HepG2 (cell line): ENCODE measurements at regions not wholly inside any gene's neighbourhood (a gene's known extent, or its start where the extent isn't known, plus 50 kb on each side); places are given as distances from the start of the nearest gene placed in this dataset.

Experiments used
- ATAC-seq: fragments of 200-7000 bp; cut with Tn5 transposase; 3 replicates; pipeline ENCODE4 v1.9.1; 2020; ENCODE audit warnings: mild to moderate bottlenecking, moderate library complexity
- BruUV-seq: library from RNA; stranded (reverse); fragments of 400-500 nt; replicated peaks from 2 replicates; lab custom pipeline; 2021; lab: Mats Ljungman, UMichigan
- CTCF ChIA-PET: fragments of 300-600 bp; formaldehyde crosslinking; extraction: SDS; loops from one replicate; lab custom pipeline; 2021; ENCODE audit warnings: low total read pairs, inconsistent platforms, low intra/inter-chr PET ratio; lab: Yijun Ruan, JAX
- POLR2A ChIA-PET: fragments of 350-600 bp; sonication (Branson Sonifier 250); formaldehyde crosslinking; loops from one replicate; lab custom pipeline; 2020; ENCODE audit warnings: antibody characterized with exemption, inconsistent platforms; lab: Yijun Ruan, JAX
- DNase-seq: peaks from one replicate; pipeline ENCODE4 v3.0.0-alpha.2; 2015; ENCODE audit warnings: low spot score
- FAIRE-seq: peaks from 3 replicates; lab custom pipeline; 2011; peaks lifted over from hg19 to GRCh38; lab: Jason Lieb, UNC
- H2AFZ ChIP-seq: one replicate; pipeline ENCODE4 v1.6.1; 2011; ENCODE audit warnings: low read length, inconsistent platforms
- H3K27ac ChIP-seq: fragments of 300-600 bp; 3 replicates; pipeline ENCODE4 v1.8.0; 2011; ENCODE audit warnings: mixed run types, mild to moderate bottlenecking, mixed read lengths, low read length, inconsistent platforms; ENCODE audit not compliant: insufficient read depth; ENCODE audit errors: extremely low read length
- H3K27me3 ChIP-seq, 2 experiments: fragments of 200-600 bp in 1 of 2; 2 replicates in 1 of 2; 3 replicates in 1 of 2; pipeline versions ENCODE4 v1.6.0 to v1.8.0; 2011; ENCODE audit warnings: low read length in 2 of 2, mild to moderate bottlenecking in 2 of 2, moderate library complexity in 2 of 2, inconsistent platforms in 1 of 2; ENCODE audit not compliant: insufficient read depth in 2 of 2, control insufficient read depth in 1 of 2
- H3K36me3 ChIP-seq, 2 experiments: fragments of 200-600 bp in 1 of 2; replicated peaks in 1 of 2; 2 replicates in 1 of 2; 3 replicates in 1 of 2; pipeline versions ENCODE4 v1.5.1 to v1.8.0; 2011; ENCODE audit warnings: low read length in 2 of 2, inconsistent platforms in 1 of 2; ENCODE audit not compliant: insufficient read depth in 2 of 2, control insufficient read depth in 1 of 2
- H3K4me1 ChIP-seq: 2 replicates; pipeline ENCODE4 v1.5.1; 2012; ENCODE audit warnings: low read length, inconsistent platforms; ENCODE audit not compliant: insufficient read depth
- H3K4me2 ChIP-seq: 2 replicates; pipeline ENCODE4 v1.6.0; 2011; ENCODE audit warnings: low read depth, low read length, inconsistent platforms
- H3K4me3 ChIP-seq, 3 experiments: fragments of 200-600 bp in 1 of 3; sonication (generic), shearing (Covaris generic) in 1 of 3; replicated peaks in 1 of 3; 2 replicates each; pipeline ENCODE4 v1.5.1; 2011 to 2016; ENCODE audit warnings: low read length in 3 of 3, inconsistent platforms in 2 of 3, low read depth in 2 of 3, mild to moderate bottlenecking in 2 of 3, control low read depth in 1 of 3, mixed read lengths in 1 of 3; ENCODE audit not compliant: insufficient read depth in 1 of 3
- H3K79me2 ChIP-seq: one replicate; pipeline ENCODE4 v1.6.1; 2011; ENCODE audit warnings: low read length, inconsistent platforms; ENCODE audit not compliant: insufficient read depth
- H3K9ac ChIP-seq: 2 replicates; pipeline ENCODE4 v1.6.0; 2011; ENCODE audit warnings: mild to moderate bottlenecking, low read depth, low read length, inconsistent platforms; ENCODE audit not compliant: insufficient read depth
- H3K9me3 ChIP-seq: 2 replicates; pipeline ENCODE4 v1.5.1; 2012; ENCODE audit warnings: mild to moderate bottlenecking, low read length
- H4K20me1 ChIP-seq: 2 replicates; pipeline ENCODE4 v1.6.0; 2011; ENCODE audit warnings: inconsistent platforms, mild to moderate bottlenecking, low read length, moderate library complexity; ENCODE audit not compliant: insufficient read depth
- ATAD3A ChIP-seq: sonication (generic); formaldehyde crosslinking; IDR thresholded peaks from 2 replicates; pipeline ENCODE4 v1.4.0; 2020; ENCODE audit warnings: missing genetic modification reagents
- DPF2 ChIP-seq: sonication (generic); formaldehyde crosslinking; IDR thresholded peaks from 2 replicates; pipeline ENCODE4 v1.4.0; 2020; ENCODE audit warnings: mild to moderate bottlenecking, low read depth, missing genetic modification reagents, borderline replicate concordance
- FOSL1 ChIP-seq: sonication (generic); formaldehyde crosslinking; IDR thresholded peaks from 2 replicates; pipeline ENCODE4 v1.9.0; 2021; ENCODE audit warnings: missing genetic modification reagents, borderline replicate concordance
- JARID2 ChIP-seq: sonication (generic); formaldehyde crosslinking; IDR thresholded peaks from 2 replicates; pipeline ENCODE4 v1.8.1; 2023; ENCODE audit warnings: missing genetic modification reagents, inconsistent platforms; ENCODE audit not compliant: insufficient replicate concordance
- KLF6 ChIP-seq: IDR thresholded peaks from 2 replicates; pipeline ENCODE4 v1.8.0; 2016; ENCODE audit warnings: missing biosample characterization, missing genetic modification reagents
- MEF2D ChIP-seq: sonication (generic); formaldehyde crosslinking; IDR thresholded peaks from 2 replicates; pipeline ENCODE4 v1.5.1; 2020; ENCODE audit warnings: mild to moderate bottlenecking, missing genetic modification reagents
- MLLT10 ChIP-seq: sonication (generic); formaldehyde crosslinking; IDR thresholded peaks from 2 replicates; pipeline ENCODE4 v1.4.0; 2020; ENCODE audit warnings: missing genetic modification reagents
- NFIC ChIP-seq: IDR thresholded peaks from 2 replicates; pipeline ENCODE4 v1.6.1; 2012; ENCODE audit warnings: mild to moderate bottlenecking, low read length, inconsistent platforms
- PAX8 ChIP-seq: sonication (generic); formaldehyde crosslinking; IDR thresholded peaks from 2 replicates; pipeline ENCODE4 v1.8.0; 2022; ENCODE audit warnings: mild to moderate bottlenecking, missing genetic modification reagents, borderline replicate concordance
- PCBP2 ChIP-seq: fragments of 200-400 bp; formaldehyde crosslinking; optimal IDR thresholded peaks from 2 replicates; pipeline ENCODE3; 2018; ENCODE audit warnings: low read length, low read depth; ENCODE audit not compliant: poor library complexity, severe bottlenecking
- SNAPC5 ChIP-seq: sonication (generic); formaldehyde crosslinking; IDR thresholded peaks from 2 replicates; pipeline ENCODE4 v1.8.1; 2023; ENCODE audit warnings: mild to moderate bottlenecking, missing genetic modification reagents, borderline replicate concordance
- TFDP1 ChIP-seq: IDR thresholded peaks from 2 replicates; pipeline ENCODE4 v1.6.1; 2016; ENCODE audit warnings: missing compliant biosample characterization, missing genetic modification reagents, borderline replicate concordance
- ZNF468 ChIP-seq: sonication (generic); formaldehyde crosslinking; IDR thresholded peaks from 2 replicates; pipeline ENCODE4 v1.8.0; 2022; ENCODE audit warnings: mild to moderate bottlenecking, moderate library complexity, missing genetic modification reagents
- ZNF550 ChIP-seq: sonication (generic); formaldehyde crosslinking; IDR thresholded peaks from 2 replicates; pipeline ENCODE4 v1.4.0; 2020; ENCODE audit warnings: mild to moderate bottlenecking, missing genetic modification reagents, borderline replicate concordance
- ZNF558 ChIP-seq: sonication (generic); formaldehyde crosslinking; IDR thresholded peaks from 2 replicates; pipeline ENCODE4 v1.9.0; 2022; ENCODE audit warnings: mild to moderate bottlenecking, missing genetic modification reagents, borderline replicate concordance
- ZNF619 ChIP-seq: sonication (generic); formaldehyde crosslinking; IDR thresholded peaks from 2 replicates; pipeline ENCODE4 v1.4.0; 2020; ENCODE audit warnings: mild to moderate bottlenecking, missing genetic modification reagents
- ZNF768 ChIP-seq: sonication (generic); formaldehyde crosslinking; IDR thresholded peaks from 2 replicates; pipeline ENCODE4 v1.4.0; 2020; ENCODE audit warnings: missing genetic modification reagents
- ZZZ3 ChIP-seq: sonication (generic); formaldehyde crosslinking; IDR thresholded peaks from 2 replicates; pipeline ENCODE4 v1.4.0; 2020; ENCODE audit warnings: missing genetic modification reagents, mild to moderate bottlenecking, borderline replicate concordance
- in situ Hi-C: cut with HindIII; loops from 2 replicates; pipeline ENCODE4 v1.10.0; 2017; ENCODE audit warnings: low pct_unique_long_range_greater_than_20kb; ENCODE audit not compliant: extremely low pct_ligation_motif_present
- intact Hi-C: fragments of 100-400 bp; cut with micrococcal nuclease; formaldehyde crosslinking; loops from one replicate; pipeline ENCODE4 v1.10.0; 2022; ENCODE audit not compliant: unreplicated experiment
- TF ChIP-seq, protein P1 (sequence below): sonication (generic); formaldehyde crosslinking; conservative IDR thresholded peaks from 2 replicates; pipeline ENCODE4 v1.8.0; 2022; ENCODE audit warnings: low read depth, missing genetic modification reagents
- TF ChIP-seq, protein P2 (sequence below): sonication (generic); formaldehyde crosslinking; IDR thresholded peaks from 2 replicates; pipeline ENCODE4 v1.5.0; 2020; ENCODE audit warnings: missing genetic modification reagents, mild to moderate bottlenecking, borderline replicate concordance

GRCh38 chr3:144831955-144832716 lies 860.5 kb downstream of the DIPK2A start:
- no peak overlapping the region for H3K9ac ChIP-seq
- FAIRE-seq = no peak
- H3K27ac ChIP-seq = no peak overlapping the region

More at GRCh38 chr3:144831955-144832716, 860.5 kb downstream of the DIPK2A start:
- no peaks in the 10 kb centered on the region for H3K27me3 ChIP-seq
- no peak overlapping the region for H2AFZ ChIP-seq
- DNase-seq = no peak
- no peaks in the 10 kb centered on the region for H3K79me2 ChIP-seq
- in situ Hi-C loops = no loop called here
- no peak for TF ChIP-seq ZNF468 (CRISPR knock-in tag)
- no peak for TF ChIP-seq ZZZ3 (CRISPR knock-in tag)
- no peak for TF ChIP-seq PCBP2
- TF ChIP-seq ZNF768 (CRISPR knock-in tag) = no peak
- no peak for TF ChIP-seq ZNF619 (CRISPR knock-in tag)
- no peak for TF ChIP-seq MLLT10 (CRISPR knock-in tag)
- TF ChIP-seq DPF2 (CRISPR knock-in tag) = no peak
- no peak for TF ChIP-seq ZNF558 (CRISPR knock-in tag)
- no peak for TF ChIP-seq TFDP1 (CRISPR knock-in tag)
- TF ChIP-seq, protein P1, sequence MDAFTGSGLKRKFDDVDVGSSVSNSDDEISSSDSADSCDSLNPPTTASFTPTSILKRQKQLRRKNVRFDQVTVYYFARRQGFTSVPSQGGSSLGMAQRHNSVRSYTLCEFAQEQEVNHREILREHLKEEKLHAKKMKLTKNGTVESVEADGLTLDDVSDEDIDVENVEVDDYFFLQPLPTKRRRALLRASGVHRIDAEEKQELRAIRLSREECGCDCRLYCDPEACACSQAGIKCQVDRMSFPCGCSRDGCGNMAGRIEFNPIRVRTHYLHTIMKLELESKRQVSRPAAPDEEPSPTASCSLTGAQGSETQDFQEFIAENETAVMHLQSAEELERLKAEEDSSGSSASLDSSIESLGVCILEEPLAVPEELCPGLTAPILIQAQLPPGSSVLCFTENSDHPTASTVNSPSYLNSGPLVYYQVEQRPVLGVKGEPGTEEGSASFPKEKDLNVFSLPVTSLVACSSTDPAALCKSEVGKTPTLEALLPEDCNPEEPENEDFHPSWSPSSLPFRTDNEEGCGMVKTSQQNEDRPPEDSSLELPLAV (CRISPR knock-in tag) = no peak
- no peak for TF ChIP-seq ZNF550 (CRISPR knock-in tag)
- no peak for TF ChIP-seq MEF2D (CRISPR knock-in tag)
- no peak for TF ChIP-seq ATAD3A (CRISPR knock-in tag)
- TF ChIP-seq KLF6 (CRISPR knock-in tag) = no peak
- no peak for TF ChIP-seq FOSL1 (CRISPR knock-in tag)
- TF ChIP-seq NFIC = no peak
- TF ChIP-seq, protein P2, sequence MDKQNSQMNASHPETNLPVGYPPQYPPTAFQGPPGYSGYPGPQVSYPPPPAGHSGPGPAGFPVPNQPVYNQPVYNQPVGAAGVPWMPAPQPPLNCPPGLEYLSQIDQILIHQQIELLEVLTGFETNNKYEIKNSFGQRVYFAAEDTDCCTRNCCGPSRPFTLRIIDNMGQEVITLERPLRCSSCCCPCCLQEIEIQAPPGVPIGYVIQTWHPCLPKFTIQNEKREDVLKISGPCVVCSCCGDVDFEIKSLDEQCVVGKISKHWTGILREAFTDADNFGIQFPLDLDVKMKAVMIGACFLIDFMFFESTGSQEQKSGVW (CRISPR knock-in tag) = no peak
- TF ChIP-seq SNAPC5 (CRISPR knock-in tag) = no peak
- TF ChIP-seq JARID2 (CRISPR knock-in tag) = no peak
- TF ChIP-seq PAX8 (CRISPR knock-in tag) = no peak
- H3K9me3 ChIP-seq = peaks cover 4% of the 10 kb centered on the region; the same call in 1 of the 2 replicates
- no peak for ATAC-seq
- intact Hi-C loops = no loop called here
- H3K4me2 ChIP-seq = no peak overlapping the region
- BruUV-seq = no TSS peak
- H3K4me3 ChIP-seq = no peak overlapping the region
- no peaks in the 10 kb centered on the region for H4K20me1 ChIP-seq
- no peaks in the 10 kb centered on the region for H3K4me1 ChIP-seq
- POLR2A ChIA-PET = no interaction called here
- CTCF ChIA-PET = no interaction called here
- H3K36me3 ChIP-seq = no peaks in the 10 kb centered on the region
